ENCODE measurements at regions not wholly inside any gene's neighbourhood (a gene's known extent, or its start where the extent isn't known, plus 50 kb on each side); places are given as distances from the start of the nearest gene placed in this dataset.

- DNase-seq, result peak; percentile 33
Measured at GRCh38 chr21:38156200-38156599, 100.6 kb upstream of the KCNJ15 start.

- peak; percentile 88 for DNase-seq
Measured at GRCh38 chr21:38159355-38159754, 97.4 kb upstream of the KCNJ15 start.

GRCh38 chr21:38165466-38166172 is 91.2 kb upstream of the KCNJ15 start:
- DNase-seq, result no peak

GRCh38 chr21:38166173-38166535 is 90.6 kb upstream of the KCNJ15 start:
- DNase-seq, result no peak

GRCh38 chr21:38167345-38167744 is 89.4 kb upstream of the KCNJ15 start:
- DNase-seq, result no peak

- DNase-seq, result peak; percentile 79
Measured at GRCh38 chr21:38170283-38170682, 86.5 kb upstream of the KCNJ15 start.

- DNase-seq, result peak; percentile 48
Measured at GRCh38 chr21:38170704-38171682, 85.8 kb upstream of the KCNJ15 start.

GRCh38 chr21:38171723-38172344 is 85.0 kb upstream of the KCNJ15 start:
- peak; percentile 92 for DNase-seq

- DNase-seq, result peak; percentile 85
Measured at GRCh38 chr21:38173276-38174035, 83.3 kb upstream of the KCNJ15 start.

GRCh38 chr21:38175306-38175705 is 81.5 kb upstream of the KCNJ15 start:
- peak; percentile 55 for DNase-seq

GRCh38 chr21:38177919-38178652 is 78.7 kb upstream of the KCNJ15 start:
- no peak for DNase-seq

GRCh38 chr21:38178653-38179470 is 77.9 kb upstream of the KCNJ15 start:
- DNase-seq, result peak; percentile 58

GRCh38 chr21:38179511-38179910 is 77.3 kb upstream of the KCNJ15 start:
- peak; percentile 64 for DNase-seq

- DNase-seq, result peak; percentile 93
Measured at GRCh38 chr21:38181096-38181495, 75.7 kb upstream of the KCNJ15 start.

- no peak for DNase-seq
Measured at GRCh38 chr21:38182370-38182985, 74.3 kb upstream of the KCNJ15 start.

GRCh38 chr21:38183961-38184360 is 72.8 kb upstream of the KCNJ15 start:
- no peak for DNase-seq

- DNase-seq, result no peak
Measured at GRCh38 chr21:38186661-38187270, 70.0 kb upstream of the KCNJ15 start.

GRCh38 chr21:38188037-38188436 is 68.8 kb upstream of the KCNJ15 start:
- peak; percentile 40 for DNase-seq

- no peak for DNase-seq
Measured at GRCh38 chr21:38196036-38196435, 60.8 kb upstream of the KCNJ15 start.

GRCh38 chr21:38202811-38203210 is 54.0 kb upstream of the KCNJ15 start:
- DNase-seq, result peak; percentile 22
